A549 (cell line): ENCODE measurements at regions not wholly inside any gene's neighbourhood (a gene's known extent, or its start where the extent isn't known, plus 50 kb on each side); places are given as distances from the start of the nearest gene placed in this dataset.

Source experiments
- ATAC-seq, 2 experiments: fragments of 200-7000 bp in 1 of 2; fragments of >200 bp in 1 of 2; cut with Nextera tagmentation in 1 of 2; cut with Tn5 transposase in 1 of 2; 3 replicates each; pipeline versions ENCODE4 v1.8.0 to v1.9.1; 2018 to 2020; ENCODE audit warnings: mild to moderate bottlenecking in 1 of 2, moderate library complexity in 1 of 2
- CTCF ChIA-PET: fragments of 300-600 bp; sonication (Branson Sonifier 250); formaldehyde crosslinking; extraction: SDS; loops from one replicate; lab custom pipeline; 2021; ENCODE audit warnings: antibody characterized with exemption, inconsistent platforms; lab: Yijun Ruan, JAX
- POLR2A ChIA-PET: fragments of 350-600 bp; formaldehyde crosslinking; extraction: SDS; loops from one replicate; lab custom pipeline; 2021; ENCODE audit warnings: antibody characterized with exemption, inconsistent platforms; lab: Yijun Ruan, JAX
- DNase-seq, 2 experiments: peaks; one replicate each; pipeline versions ENCODE4 v3.0.0 to v3.0.0-alpha.2; 2011 to 2016; ENCODE audit warnings: low read depth in 1 of 2, low spot score in 1 of 2
- FAIRE-seq: peaks from 2 replicates; lab custom pipeline; 2011; peaks lifted over from hg19 to GRCh38; lab: Jason Lieb, UNC
- H3K27ac ChIP-seq, 2 experiments: fragments of >200 bp; sonication (Bioruptor Twin); formaldehyde crosslinking; 3 replicates each; pipeline ENCODE4 v1.5.1; 2016 to 2017
- H3K4me1 ChIP-seq: fragments of >200 bp; sonication (Bioruptor Twin); formaldehyde crosslinking; 3 replicates; pipeline ENCODE4 v1.6.1; 2016
- H3K4me2 ChIP-seq: fragments of >200 bp; sonication (Bioruptor Twin); formaldehyde crosslinking; 3 replicates; pipeline ENCODE4 v1.6.1; 2016
- H3K4me3 ChIP-seq: fragments of >200 bp; sonication (Bioruptor Twin); formaldehyde crosslinking; 3 replicates; pipeline ENCODE4 v1.5.1; 2016
- H3K9me3 ChIP-seq: fragments of >200 bp; sonication (Bioruptor Twin); formaldehyde crosslinking; 3 replicates; pipeline ENCODE4 v1.6.1; 2016
- BHLHE40 ChIP-seq: IDR thresholded peaks from 2 replicates; pipeline ENCODE4 v1.6.1; 2012; ENCODE audit warnings: low read depth, low read length, inconsistent platforms
- CBX8 ChIP-seq: fragments of 200-600 bp; sonication (generic); IDR thresholded peaks from 2 replicates; pipeline ENCODE4 v1.6.1; 2016
- CEBPB ChIP-seq, 2 experiments: fragments of >200 bp in 1 of 2; sonication (Bioruptor Twin) in 1 of 2; formaldehyde crosslinking in 1 of 2; IDR thresholded peaks; 2 replicates each; pipeline ENCODE4 v1.6.1; 2012 to 2016
- CHD2 ChIP-seq: fragments of 150-350 bp; IDR thresholded peaks from 2 replicates; pipeline ENCODE4 v1.6.1; 2014; ENCODE audit warnings: low read length; ENCODE audit not compliant: partially characterized antibody
- E2F6 ChIP-seq: IDR thresholded peaks from 2 replicates; pipeline ENCODE4 v1.6.1; 2012; ENCODE audit warnings: low read depth, borderline replicate concordance
- EHMT2 ChIP-seq: fragments of 200-600 bp; sonication (generic); IDR thresholded peaks from 2 replicates; pipeline ENCODE4 v1.6.1; 2016; ENCODE audit warnings: antibody characterized with exemption, low read depth, mild to moderate bottlenecking, moderate library complexity
- GATA3 ChIP-seq: IDR thresholded peaks from 2 replicates; pipeline ENCODE4 v1.6.1; 2012; ENCODE audit warnings: borderline replicate concordance
- HES2 ChIP-seq: fragments of >200 bp; sonication (Bioruptor Twin); formaldehyde crosslinking; IDR thresholded peaks from 2 replicates; pipeline ENCODE4 v1.6.1; 2016
- HMGXB4 ChIP-seq: fragments of 250-450 bp; sonication (Bioruptor Pico); IDR thresholded peaks from 2 replicates; pipeline ENCODE4 v1.5.0; 2021; ENCODE audit warnings: mild to moderate bottlenecking, moderate library complexity, borderline replicate concordance
- HOXA7 ChIP-seq: fragments of 250-450 bp; sonication (Bioruptor Pico); IDR thresholded peaks from 2 replicates; pipeline ENCODE4 v1.5.0; 2020; ENCODE audit warnings: mild to moderate bottlenecking, moderate library complexity
- HOXB5 ChIP-seq: fragments of 250-450 bp; sonication (Bioruptor Pico); IDR thresholded peaks from 2 replicates; pipeline ENCODE4 v1.5.0; 2020; ENCODE audit warnings: mild to moderate bottlenecking, moderate library complexity
- MAZ ChIP-seq: fragments of 150-350 bp; IDR thresholded peaks from 2 replicates; pipeline ENCODE4 v1.6.1; 2014; ENCODE audit warnings: antibody characterized with exemption, low read depth, low read length, borderline replicate concordance
- NFE2L2 ChIP-seq: fragments of 150-350 bp; conservative IDR thresholded peaks from 2 replicates; pipeline ENCODE4 v1.6.1; 2014; ENCODE audit warnings: low read length
- NPAS2 ChIP-seq: fragments of 250-450 bp; sonication (Bioruptor Pico); IDR thresholded peaks from 2 replicates; pipeline ENCODE4 v1.8.0; 2022; ENCODE audit warnings: mild to moderate bottlenecking, moderate library complexity, borderline replicate concordance
- PBX3 ChIP-seq: IDR thresholded peaks from 2 replicates; pipeline ENCODE4 v1.6.1; 2012
- PHF8 ChIP-seq: fragments of 200-600 bp; sonication (generic); IDR thresholded peaks from 2 replicates; pipeline ENCODE4 v1.6.1; 2016; ENCODE audit warnings: low read depth, mild to moderate bottlenecking, antibody characterized with exemption, moderate library complexity, borderline replicate concordance
- POLR2A ChIP-seq: IDR thresholded peaks from 2 replicates; pipeline ENCODE4 v1.6.1; 2012; ENCODE audit warnings: mild to moderate bottlenecking, low read length
- POLR2AphosphoS2 ChIP-seq: conservative IDR thresholded peaks from 2 replicates; pipeline ENCODE4 v1.6.1; 2012; ENCODE audit warnings: low read length, improper control_type of control experiment, inconsistent platforms
- RCOR1 ChIP-seq: fragments of 150-350 bp; IDR thresholded peaks from 2 replicates; pipeline ENCODE4 v1.6.1; 2014; ENCODE audit warnings: antibody characterized with exemption, low read length, low read depth
- RFX5 ChIP-seq: fragments of 450-650 bp; IDR thresholded peaks from 2 replicates; pipeline ENCODE4 v1.7.1; 2014; ENCODE audit warnings: antibody characterized with exemption, mild to moderate bottlenecking, moderate library complexity
- TFCP2L1 ChIP-seq: fragments of 250-450 bp; sonication (Bioruptor Pico); IDR thresholded peaks from 2 replicates; pipeline ENCODE4 v1.5.0; 2021; ENCODE audit warnings: mild to moderate bottlenecking
- ZC3H11A ChIP-seq: fragments of 450-650 bp; IDR thresholded peaks from 2 replicates; pipeline ENCODE4 v1.6.1; 2014; ENCODE audit warnings: antibody characterized with exemption, mild to moderate bottlenecking
- ZFP36 ChIP-seq: fragments of 450-650 bp; IDR thresholded peaks from 2 replicates; pipeline ENCODE4 v1.6.1; 2014; ENCODE audit warnings: borderline replicate concordance; ENCODE audit not compliant: partially characterized antibody
- ZSCAN20 ChIP-seq: fragments of 250-450 bp; sonication (Bioruptor Pico); IDR thresholded peaks from 2 replicates; pipeline ENCODE4 v1.8.0; 2022; ENCODE audit warnings: mild to moderate bottlenecking, moderate library complexity
- WGBS: methylation state at CpG from one replicate; pipeline ENCODE4 v1.1.6; 2017; ENCODE audit errors: missing lambda C conversion rate; 5-methylcytosine and 5-hydroxymethylcytosine counted together

GRCh38 chr1:166221316-166221715, 54.5 kb upstream of the FAM78B start:
- DNase-seq (no peak), ATAC-seq (no peak), FAIRE-seq (no peak)
- H3K27ac ChIP-seq, result no peak overlapping the region
- ChIA-PET POLR2A (no interaction called here), CTCF (no interaction called here)
- WGBS, result 0% methylated on average over 1 of the region's 1 CpG
- H3K4me3 ChIP-seq, result no peak overlapping the region
- H3K9me3 ChIP-seq, result no peaks in the 10 kb centered on the region
- H3K4me1 ChIP-seq, result no peaks in the 10 kb centered on the region
- no peak overlapping the region for H3K4me2 ChIP-seq
- TF ChIP-seq HMGXB4 (CRISPR knock-in tag), result no peak
- TF ChIP-seq E2F6, result no peak
- TF ChIP-seq RFX5, result no peak
- no peak for TF ChIP-seq TFCP2L1 (CRISPR knock-in tag)
- no peak for TF ChIP-seq POLR2AphosphoS2
- no peak for TF ChIP-seq EHMT2
- TF ChIP-seq NPAS2 (CRISPR knock-in tag), result no peak
- no peak for TF ChIP-seq PHF8
- no peak for TF ChIP-seq ZC3H11A
- TF ChIP-seq GATA3, result no peak
- TF ChIP-seq ZSCAN20 (CRISPR knock-in tag), result no peak
- TF ChIP-seq PBX3, result no peak
- no peak for TF ChIP-seq MAZ
- no peak for TF ChIP-seq HOXB5 (CRISPR knock-in tag)
- no peak for TF ChIP-seq CBX8
- no peak for TF ChIP-seq HES2
- TF ChIP-seq HOXA7 (CRISPR knock-in tag), result no peak

GRCh38 chr1:166233750-166234366, 67.1 kb upstream of the FAM78B start:
- Histone ChIP-seq H3K4me3 (no peak overlapping the region), H3K9me3 (no peaks in the 10 kb centered on the region), H3K4me1 (no peaks in the 10 kb centered on the region), H3K4me2 (no peak overlapping the region), H3K27ac (no peak overlapping the region)
- POLR2A ChIA-PET, result no interaction called here
- no peak for ATAC-seq
- TF ChIP-seq PHF8 (no peak), RCOR1 (no peak), MAZ (no peak), CEBPB (IDR thresholded peaks at IDR 0.05) (no peak), HOXB5 (CRISPR knock-in tag) (no peak), NFE2L2 (no peak), HES2 (no peak), POLR2A (no peak), CHD2 (no peak), BHLHE40 (no peak), ZFP36 (no peak)
- FAIRE-seq, result no peak
- CTCF ChIA-PET, result no interaction called here
- WGBS, result 0% methylated on average over 3 of the region's 6 CpGs
- no peak for DNase-seq
